SK-N-SH treated with all-trans-retinoic acid at 6 μM for 48 hours (cell line): ENCODE measurements at regions not wholly inside any gene's neighbourhood (a gene's known extent, or its start where the extent isn't known, plus 50 kb on each side); places are given as distances from the start of the nearest gene placed in this dataset.
"Not testable (repeated sequence)": the region's sequence is repeated elsewhere in the genome, so short reads cannot be mapped to it uniquely, and the experiment has no call there.

Experiments
- ATAC-seq: fragments of 200-7000 bp; cut with Tn5 transposase; 3 replicates; pipeline ENCODE4 v1.9.1; 2020; ENCODE audit warnings: mild to moderate bottlenecking, moderate library complexity
- BACH2 ChIP-seq: fragments of 250-450 bp; sonication (Bioruptor Pico); IDR thresholded peaks from 2 replicates; pipeline ENCODE4 v1.9.0; 2021; ENCODE audit warnings: mild to moderate bottlenecking, borderline replicate concordance
- CSDC2 ChIP-seq: fragments of 250-450 bp; sonication (Bioruptor Pico); IDR thresholded peaks from 2 replicates; pipeline ENCODE4 v1.5.0; 2020; ENCODE audit warnings: mild to moderate bottlenecking, moderate library complexity
- CSRNP3 ChIP-seq: fragments of 250-450 bp; sonication (Bioruptor Pico); IDR thresholded peaks from 2 replicates; pipeline ENCODE4 v1.5.1; 2021; ENCODE audit warnings: mild to moderate bottlenecking, moderate library complexity
- ESRRG ChIP-seq: fragments of 250-450 bp; sonication (Bioruptor Pico); IDR thresholded peaks from 2 replicates; pipeline ENCODE4 v1.6.1; 2021; ENCODE audit warnings: mild to moderate bottlenecking
- GLIS3 ChIP-seq: fragments of 250-450 bp; sonication (Bioruptor Pico); IDR thresholded peaks from 2 replicates; pipeline ENCODE4 v1.5.0; 2020; ENCODE audit warnings: mild to moderate bottlenecking, moderate library complexity
- ISL1 ChIP-seq: fragments of 250-450 bp; sonication (Bioruptor Pico); IDR thresholded peaks from 2 replicates; pipeline ENCODE4 v2.1.2; 2022; ENCODE audit warnings: mild to moderate bottlenecking, moderate library complexity
- OSR1 ChIP-seq: fragments of 250-450 bp; sonication (Bioruptor Pico); IDR thresholded peaks from 2 replicates; pipeline ENCODE4 v1.8.0; 2022; ENCODE audit warnings: moderate library complexity, mild to moderate bottlenecking, inconsistent platforms
- PPARA ChIP-seq: fragments of 250-450 bp; sonication (Bioruptor Pico); IDR thresholded peaks from 2 replicates; pipeline ENCODE4 v1.5.0; 2020; ENCODE audit warnings: mild to moderate bottlenecking, borderline replicate concordance
- RARB ChIP-seq: fragments of 250-450 bp; sonication (Bioruptor Pico); IDR thresholded peaks from 2 replicates; pipeline ENCODE4 v1.8.0; 2021; ENCODE audit warnings: mild to moderate bottlenecking, moderate library complexity
- SNAI2 ChIP-seq: fragments of 250-450 bp; sonication (Bioruptor Pico); IDR thresholded peaks from 2 replicates; pipeline ENCODE4 v1.5.0; 2020; ENCODE audit warnings: mild to moderate bottlenecking, moderate library complexity
- TCF4 ChIP-seq: fragments of 250-450 bp; sonication (Bioruptor Pico); IDR thresholded peaks from 2 replicates; pipeline ENCODE4 v1.8.0; 2021; ENCODE audit warnings: mild to moderate bottlenecking, moderate library complexity, borderline replicate concordance
- TOX ChIP-seq: fragments of 250-450 bp; sonication (Bioruptor Pico); IDR thresholded peaks from 2 replicates; pipeline ENCODE4 v1.8.0; 2021; ENCODE audit warnings: mild to moderate bottlenecking, moderate library complexity, borderline replicate concordance
- ZC3H10 ChIP-seq: fragments of 250-450 bp; sonication (Bioruptor Pico); IDR thresholded peaks from 2 replicates; pipeline ENCODE4 v1.5.1; 2021; ENCODE audit warnings: mild to moderate bottlenecking, moderate library complexity
- ZFP3 ChIP-seq: fragments of 250-450 bp; sonication (Bioruptor Pico); IDR thresholded peaks from 2 replicates; pipeline ENCODE4 v1.5.0; 2020; ENCODE audit warnings: mild to moderate bottlenecking, moderate library complexity
- ZFP30 ChIP-seq: fragments of 450-650 bp; formaldehyde crosslinking; IDR thresholded peaks from 2 replicates; pipeline ENCODE4 v1.5.0; 2022; ENCODE audit warnings: mild to moderate bottlenecking, moderate library complexity
- ZNF565 ChIP-seq: fragments of 450-650 bp; formaldehyde crosslinking; conservative IDR thresholded peaks from 2 replicates; pipeline ENCODE4 v1.5.0; 2020; ENCODE audit warnings: low read depth, mild to moderate bottlenecking, moderate library complexity
- ZNF70 ChIP-seq: fragments of 450-650 bp; formaldehyde crosslinking; IDR thresholded peaks from 2 replicates; pipeline ENCODE4 v1.5.0; 2020; ENCODE audit warnings: mild to moderate bottlenecking, moderate library complexity
- ZNF8 ChIP-seq: fragments of 450-650 bp; formaldehyde crosslinking; IDR thresholded peaks from 2 replicates; pipeline ENCODE4 v1.5.0; 2020; ENCODE audit warnings: mild to moderate bottlenecking, moderate library complexity
- TF ChIP-seq, protein P1 (sequence below): fragments of 250-450 bp; sonication (Bioruptor Pico); IDR thresholded peaks from 2 replicates; pipeline ENCODE4 v1.5.1; 2020; ENCODE audit warnings: low read depth, mild to moderate bottlenecking, moderate library complexity
- TF ChIP-seq, protein P2 (sequence below): fragments of 250-450 bp; sonication (Bioruptor Pico); IDR thresholded peaks from 2 replicates; pipeline ENCODE4 v1.8.0; 2021; ENCODE audit warnings: low read depth, mild to moderate bottlenecking, moderate library complexity, borderline replicate concordance

DNA sequence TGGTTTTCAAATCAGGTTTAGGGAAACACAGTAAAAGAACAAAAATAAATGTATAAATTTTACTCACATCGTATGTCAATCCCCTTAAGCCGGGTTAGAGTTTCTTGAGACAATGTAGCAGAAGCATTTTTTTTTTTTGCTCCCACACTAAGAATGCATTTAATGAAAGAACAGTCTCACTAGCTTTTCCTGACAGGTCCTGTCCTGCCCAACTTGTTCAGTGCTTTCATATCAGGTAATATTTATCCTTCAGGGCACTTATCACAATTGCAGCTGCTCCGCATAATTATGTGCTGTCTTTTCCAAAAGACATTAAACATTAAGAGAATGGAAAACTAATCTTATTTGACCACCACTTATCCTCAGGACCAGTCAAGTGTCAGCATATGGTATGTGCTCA is 632.0 kb downstream of the HTR1B start:
- no peak for ATAC-seq

GRCh38 chr6:76823578-76823977 is 639.7 kb downstream of the HTR1B start:
- not testable (repeated sequence) for ATAC-seq

More for the DNA sequence above, 632.0 kb downstream of the HTR1B start:
- TF ChIP-seq ZNF565, result no peak
- no peak for TF ChIP-seq ZNF8 (CRISPR knock-in tag)
- no peak for TF ChIP-seq CSDC2
- TF ChIP-seq, protein P1, sequence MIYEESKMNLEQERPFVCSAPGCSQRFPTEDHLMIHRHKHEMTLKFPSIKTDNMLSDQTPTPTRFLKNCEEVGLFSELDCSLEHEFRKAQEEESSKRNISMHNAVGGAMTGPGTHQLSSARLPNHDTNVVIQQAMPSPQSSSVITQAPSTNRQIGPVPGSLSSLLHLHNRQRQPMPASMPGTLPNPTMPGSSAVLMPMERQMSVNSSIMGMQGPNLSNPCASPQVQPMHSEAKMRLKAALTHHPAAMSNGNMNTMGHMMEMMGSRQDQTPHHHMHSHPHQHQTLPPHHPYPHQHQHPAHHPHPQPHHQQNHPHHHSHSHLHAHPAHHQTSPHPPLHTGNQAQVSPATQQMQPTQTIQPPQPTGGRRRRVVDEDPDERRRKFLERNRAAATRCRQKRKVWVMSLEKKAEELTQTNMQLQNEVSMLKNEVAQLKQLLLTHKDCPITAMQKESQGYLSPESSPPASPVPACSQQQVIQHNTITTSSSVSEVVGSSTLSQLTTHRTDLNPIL (CRISPR knock-in tag), result no peak

DNA sequence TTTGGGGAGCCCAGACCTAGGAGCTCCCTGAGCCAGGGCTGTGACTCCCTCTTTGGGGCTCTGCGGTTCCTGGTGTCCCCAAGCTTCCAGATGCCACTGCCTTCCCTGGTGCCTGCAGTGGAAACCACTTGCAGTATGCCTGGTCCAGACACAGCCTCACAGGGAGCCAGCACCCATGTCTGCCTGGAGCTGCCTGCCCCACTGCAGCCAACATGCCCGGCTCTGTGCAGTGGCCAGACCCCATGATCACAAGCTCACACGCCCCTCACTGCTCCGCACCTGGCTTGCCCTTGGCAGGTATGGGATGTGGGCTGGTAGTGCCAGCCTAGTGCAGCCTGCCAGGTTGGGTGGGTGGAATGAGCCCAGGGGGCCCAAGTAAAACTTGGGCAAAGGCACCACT is 644.8 kb downstream of the HTR1B start:
- no peak for ATAC-seq
- TF ChIP-seq ZFP3 (CRISPR knock-in tag) (no peak), BACH2 (no peak), ZFP30 (no peak), RARB (CRISPR knock-in tag) (no peak), TCF4 (CRISPR knock-in tag) (no peak), ZNF70 (CRISPR knock-in tag) (no peak)
- TF ChIP-seq, protein P2, sequence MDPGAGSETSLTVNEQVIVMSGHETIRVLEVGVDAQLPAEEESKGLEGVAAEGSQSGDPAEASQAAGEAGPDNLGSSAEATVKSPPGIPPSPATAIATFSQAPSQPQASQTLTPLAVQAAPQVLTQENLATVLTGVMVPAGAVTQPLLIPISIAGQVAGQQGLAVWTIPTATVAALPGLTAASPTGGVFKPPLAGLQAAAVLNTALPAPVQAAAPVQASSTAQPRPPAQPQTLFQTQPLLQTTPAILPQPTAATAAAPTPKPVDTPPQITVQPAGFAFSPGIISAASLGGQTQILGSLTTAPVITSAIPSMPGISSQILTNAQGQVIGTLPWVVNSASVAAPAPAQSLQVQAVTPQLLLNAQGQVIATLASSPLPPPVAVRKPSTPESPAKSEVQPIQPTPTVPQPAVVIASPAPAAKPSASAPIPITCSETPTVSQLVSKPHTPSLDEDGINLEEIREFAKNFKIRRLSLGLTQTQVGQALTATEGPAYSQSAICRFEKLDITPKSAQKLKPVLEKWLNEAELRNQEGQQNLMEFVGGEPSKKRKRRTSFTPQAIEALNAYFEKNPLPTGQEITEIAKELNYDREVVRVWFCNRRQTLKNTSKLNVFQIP (CRISPR knock-in tag), result no peak

DNA sequence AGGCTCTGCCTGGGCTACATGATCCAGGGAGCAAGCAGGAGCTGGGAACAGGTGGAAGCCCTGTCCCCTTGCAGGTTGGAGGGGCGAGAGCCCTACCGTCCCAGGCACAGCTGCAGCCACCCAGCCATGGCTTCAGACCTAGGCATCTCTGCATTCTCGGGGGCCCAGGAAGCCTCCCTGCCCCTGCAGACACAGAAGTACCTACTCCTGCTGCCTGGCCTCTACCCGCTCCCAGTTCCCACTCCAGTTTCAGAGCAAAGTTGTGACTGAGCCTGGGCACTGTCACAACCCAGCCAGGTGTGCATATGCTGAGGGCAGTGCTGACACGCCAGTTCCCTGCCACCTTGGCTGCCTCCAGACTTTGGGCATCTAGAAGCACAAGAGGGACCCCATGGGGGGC is 645.9 kb downstream of the HTR1B start:
- ATAC-seq, result no peak

GRCh38 chr6:76814496-76815458 is 648.5 kb downstream of the HTR1B start:
- TF ChIP-seq, protein P1 (CRISPR knock-in tag), result no peak
- TF ChIP-seq ESRRG (CRISPR knock-in tag), result no peak
- no peak for ATAC-seq

More for the DNA sequence above, 645.9 kb downstream of the HTR1B start:
- TF ChIP-seq ZFP30 (no peak), TOX (CRISPR knock-in tag) (no peak), ISL1 (no peak), GLIS3 (no peak), RARB (CRISPR knock-in tag) (no peak), ZNF8 (CRISPR knock-in tag) (no peak), CSRNP3 (CRISPR knock-in tag) (no peak), PPARA (CRISPR knock-in tag) (no peak), SNAI2 (CRISPR knock-in tag) (no peak), ZC3H10 (CRISPR knock-in tag) (no peak), OSR1 (CRISPR knock-in tag) (no peak), ZNF565 (no peak), CSDC2 (no peak), ZFP3 (CRISPR knock-in tag) (no peak)
- TF ChIP-seq, protein P1 (CRISPR knock-in tag), result no peak
